ENCODE measurements at regions not wholly inside any gene's neighbourhood (a gene's known extent, or its start where the extent isn't known, plus 50 kb on each side); places are given as distances from the start of the nearest gene placed in this dataset.

DNA sequence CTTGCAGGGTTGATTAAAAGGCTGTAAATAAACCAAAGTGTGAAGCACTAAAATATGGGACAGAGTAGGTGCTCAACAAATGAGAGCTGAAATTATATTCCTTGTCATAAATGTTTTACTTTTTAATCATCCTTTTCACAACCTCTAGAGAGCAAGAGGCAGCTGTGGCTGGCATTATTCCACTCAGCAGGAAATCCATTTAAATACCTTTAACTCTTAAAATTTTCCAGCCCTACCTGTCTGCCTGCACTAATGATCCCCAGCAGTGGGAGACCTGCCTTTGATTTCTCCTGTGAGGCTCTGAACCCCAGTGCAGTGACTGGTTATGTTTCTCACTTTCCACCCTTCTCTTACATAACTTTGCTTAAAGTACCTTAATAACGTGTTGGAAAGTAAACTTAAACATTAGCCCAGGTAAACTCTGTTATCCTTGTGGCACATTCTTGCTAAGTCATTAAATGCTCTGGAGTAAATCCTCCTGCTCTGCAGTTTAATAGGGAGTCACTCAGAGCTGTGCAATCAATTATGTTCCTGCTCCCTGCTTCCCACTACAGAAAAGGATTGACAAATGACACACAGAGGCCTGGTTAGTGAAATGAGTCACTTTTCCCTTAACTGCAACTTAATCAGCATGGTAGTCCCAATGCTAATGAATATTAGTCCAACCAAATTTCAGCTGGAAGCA is 755.7 kb upstream of the USP15 start:
- TF ChIP-seq POLR2AphosphoS5 (IDR thresholded peaks at IDR 0.05; ENCODE audit: low read depth, low read length) (no peak), TAF1 (IDR thresholded peaks at IDR 0.05; ENCODE audit: low read depth, low read length) (no peak), POLR2A (IDR thresholded peaks at IDR 0.05; ENCODE audit: low read depth, low read length) (no peak), PAX5 (IDR thresholded peaks at IDR 0.05; ENCODE audit: insufficient read depth, low read length, severe bottlenecking) (no peak), POU2F2 (IDR thresholded peaks at IDR 0.05; ENCODE audit: low read depth, low read length) (no peak)
